Esophagus (tissue), 2 donors: ENCODE measurements at regions not wholly inside any gene's neighbourhood (a gene's known extent, or its start where the extent isn't known, plus 50 kb on each side); places are given as distances from the start of the nearest gene placed in this dataset.
"Not testable (repeated sequence)": the region's sequence is repeated elsewhere in the genome, so short reads cannot be mapped to it uniquely, and the experiment has no call there.

Experiments
- H3K27ac ChIP-seq, 2 donors: one replicate each; pipeline ENCODE4 v1.5.1; 2013; ENCODE audit warnings: low read depth in 2 of 2, mild to moderate bottlenecking in 2 of 2, inconsistent platforms in 1 of 2, low read length in 1 of 2, moderate library complexity in 1 of 2
- H3K27me3 ChIP-seq, 2 donors: one replicate each; pipeline ENCODE4 v1.6.1; 2013; ENCODE audit warnings: low read length in 2 of 2, control low read depth in 1 of 2, mild to moderate bottlenecking in 1 of 2; ENCODE audit not compliant: insufficient read depth in 2 of 2, control insufficient read depth in 1 of 2
- H3K36me3 ChIP-seq, 2 donors: one replicate each; pipeline ENCODE4 v1.6.1; 2013; ENCODE audit warnings: low read length in 1 of 2; ENCODE audit not compliant: control insufficient read depth in 2 of 2, insufficient read depth in 2 of 2
- H3K4me1 ChIP-seq, 2 donors: one replicate each; pipeline ENCODE4 v1.6.1; 2013; ENCODE audit warnings: low read length in 1 of 2; ENCODE audit not compliant: control insufficient read depth in 2 of 2, insufficient read depth in 2 of 2
- H3K4me3 ChIP-seq, 2 donors: one replicate each; pipeline ENCODE4 v1.5.1; 2013; ENCODE audit warnings: low read length in 2 of 2, mild to moderate bottlenecking in 2 of 2, low read depth in 1 of 2, moderate library complexity in 1 of 2
- H3K9me3 ChIP-seq, 2 donors: one replicate each; pipeline ENCODE4 v1.6.1; 2013; ENCODE audit warnings: mild to moderate bottlenecking in 2 of 2, low read depth in 1 of 2, low read length in 1 of 2, moderate library complexity in 1 of 2; ENCODE audit not compliant: control insufficient read depth in 2 of 2, insufficient read depth in 1 of 2
- WGBS, 2 donors: extraction: QIAGEN DNeasy Blood & Tissue Kit; methylation state at CpG; one replicate each; pipeline ENCODE4 v1.1.7; 2013; 5-methylcytosine and 5-hydroxymethylcytosine counted together
- donor health status: healthy with polysubstance abuse.
- donor health status: Bipolar disorder and iron deficiency.

- whole genome bisulfite sequencing, 2 donors, result 46 to 62% methylated on average over 1 of the region's 1 CpG
- H3K4me3 ChIP-seq, result no peak overlapping the region
Observed at GRCh38 chr12:24630446-24630845, 318.5 kb downstream of the BCAT1 start.

GRCh38 chr12:24625103-24625502, 323.8 kb downstream of the BCAT1 start:
- H3K4me3 ChIP-seq, result no peak overlapping the region
- no peaks in the 10 kb centered on the region for H3K36me3 ChIP-seq
- no peaks in the 10 kb centered on the region for H3K4me1 ChIP-seq
- H3K27ac ChIP-seq, result no peak overlapping the region
- WGBS, 2 donors, result 89 to 94% methylated on average over 2 of the region's 2 CpGs
- H3K9me3 ChIP-seq, result no peaks in the 10 kb centered on the region
- H3K27me3 ChIP-seq, result no peaks in the 10 kb centered on the region

More at GRCh38 chr12:24630446-24630845, 318.5 kb downstream of the BCAT1 start:
- Histone ChIP-seq H3K9me3 (no peaks in the 10 kb centered on the region), H3K4me1 (no peaks in the 10 kb centered on the region), H3K36me3 (no peaks in the 10 kb centered on the region), H3K27ac (no peak overlapping the region), H3K27me3 (no peaks in the 10 kb centered on the region)

GRCh38 chr12:24619954-24620353, 328.9 kb downstream of the BCAT1 start:
- not testable (repeated sequence) for H3K4me3 ChIP-seq, H3K27me3 ChIP-seq, H3K36me3 ChIP-seq, H3K9me3 ChIP-seq, H3K27ac ChIP-seq, H3K4me1 ChIP-seq
- WGBS, 2 donors, result 90 to 93% methylated on average over 6 of the region's 6 CpGs

- no peak overlapping the region for H3K27ac ChIP-seq
- H3K27me3 ChIP-seq, result no peaks in the 10 kb centered on the region
- no peak overlapping the region for H3K4me3 ChIP-seq
- 54 to 67% methylated on average over 5 of the region's 5 CpGs for WGBS, 2 donors
- no peaks in the 10 kb centered on the region for H3K36me3 ChIP-seq
- H3K9me3 ChIP-seq, result peaks cover 0 to 2% of the 10 kb centered on the region in 2 donors
- no peaks in the 10 kb centered on the region for H3K4me1 ChIP-seq
Observed at GRCh38 chr12:24617471-24617870, 331.4 kb downstream of the BCAT1 start.

GRCh38 chr12:24615967-24616411, 332.9 kb downstream of the BCAT1 start:
- Histone ChIP-seq H3K27me3 (no peaks in the 10 kb centered on the region), H3K27ac (no peak overlapping the region), H3K9me3 (peaks cover 0 to 3% of the 10 kb centered on the region in 2 donors), H3K4me3 (no peak overlapping the region), H3K4me1 (no peaks in the 10 kb centered on the region), H3K36me3 (no peaks in the 10 kb centered on the region)
- 80 to 95% methylated on average over 3 of the region's 3 CpGs for WGBS, 2 donors

GRCh38 chr12:24608637-24609285, 340.1 kb downstream of the BCAT1 start:
- Histone ChIP-seq H3K4me1 (no peaks in the 10 kb centered on the region), H3K27me3 (no peaks in the 10 kb centered on the region), H3K9me3 (peaks cover 0 to 6% of the 10 kb centered on the region in 2 donors), H3K27ac (no peak overlapping the region), H3K36me3 (no peaks in the 10 kb centered on the region), H3K4me3 (no peak overlapping the region)
- whole genome bisulfite sequencing, 2 donors, result 44% methylated on average over 3 of the region's 3 CpGs

- WGBS, 2 donors, result 65 to 74% methylated on average over 1 of the region's 1 CpG
- H3K4me1 ChIP-seq, result no peaks in the 10 kb centered on the region
- H3K27me3 ChIP-seq, result no peaks in the 10 kb centered on the region
- H3K27ac ChIP-seq, result no peak overlapping the region
- H3K36me3 ChIP-seq, result no peaks in the 10 kb centered on the region
- no peak overlapping the region for H3K4me3 ChIP-seq
- peaks cover 0 to 6% of the 10 kb centered on the region in 2 donors for H3K9me3 ChIP-seq
Observed at GRCh38 chr12:24608108-24608507, 340.8 kb downstream of the BCAT1 start.

GRCh38 chr12:24605916-24606315, 343.0 kb downstream of the BCAT1 start:
- no peak overlapping the region for H3K27ac ChIP-seq
- H3K4me1 ChIP-seq, result no peaks in the 10 kb centered on the region
- H3K4me3 ChIP-seq, result no peak overlapping the region
- WGBS, 2 donors, result 83 to 90% methylated on average over 4 of the region's 4 CpGs
- peaks cover 0 to 3% of the 10 kb centered on the region in 2 donors for H3K9me3 ChIP-seq
- H3K27me3 ChIP-seq, result no peaks in the 10 kb centered on the region
- H3K36me3 ChIP-seq, result no peaks in the 10 kb centered on the region

- H3K4me3 ChIP-seq, result no peak overlapping the region
- no peaks in the 10 kb centered on the region for H3K36me3 ChIP-seq
- no peaks in the 10 kb centered on the region for H3K4me1 ChIP-seq
- no peaks in the 10 kb centered on the region for H3K27me3 ChIP-seq
- no peak overlapping the region for H3K27ac ChIP-seq
- WGBS, 2 donors, result 53 to 58% methylated on average over 3 of the region's 3 CpGs
- H3K9me3 ChIP-seq, result peaks cover 0 to 3% of the 10 kb centered on the region in 2 donors
Observed at GRCh38 chr12:24605466-24605865, 343.4 kb downstream of the BCAT1 start.

GRCh38 chr12:24603371-24603770, 345.5 kb downstream of the BCAT1 start:
- H3K27me3 ChIP-seq, result no peaks in the 10 kb centered on the region
- no peak overlapping the region for H3K27ac ChIP-seq
- H3K9me3 ChIP-seq, result peaks cover 0 to 3% of the 10 kb centered on the region in 2 donors
- H3K4me3 ChIP-seq, result no peak overlapping the region
- WGBS, 2 donors, result 68 to 73% methylated on average over 3 of the region's 3 CpGs
- no peaks in the 10 kb centered on the region for H3K36me3 ChIP-seq
- no peaks in the 10 kb centered on the region for H3K4me1 ChIP-seq
